Cardiac muscle cell (in vitro differentiated cells and primary cell): ENCODE measurements at regions not wholly inside any gene's neighbourhood (a gene's known extent, or its start where the extent isn't known, plus 50 kb on each side); places are given as distances from the start of the nearest gene placed in this dataset.

Experiments used
- DNase-seq, 2 donors: peaks; one replicate each; pipeline versions ENCODE4 v3.0.0 to v3.0.0-alpha.2; 2010 to 2017; ENCODE audit warnings: low read depth in 1 of 2, low spot score in 1 of 2
- H3K27ac ChIP-seq: fragments of 200-600 bp; sonication (generic); 2 replicates; pipeline ENCODE4 v1.5.1; 2016
- H3K27me3 ChIP-seq: fragments of 200-600 bp; sonication (generic); 2 replicates; pipeline ENCODE4 v1.6.0; 2016; ENCODE audit warnings: control low read depth
- H3K36me3 ChIP-seq: fragments of 200-600 bp; sonication (generic); 2 replicates; pipeline ENCODE4 v1.5.1; 2016; ENCODE audit warnings: control low read depth
- H3K4me1 ChIP-seq: fragments of 200-600 bp; sonication (generic); 2 replicates; pipeline ENCODE4 v1.8.1; 2017; ENCODE audit warnings: low read depth, mild to moderate bottlenecking, mixed run types
- H3K4me3 ChIP-seq: fragments of 200-600 bp; sonication (generic); 2 replicates; pipeline ENCODE4 v1.5.1; 2016; ENCODE audit warnings: mild to moderate bottlenecking
- H3K9me3 ChIP-seq: fragments of 200-600 bp; sonication (generic); 2 replicates; pipeline ENCODE4 v1.5.1; 2017; ENCODE audit warnings: low read depth, mild to moderate bottlenecking, control low read depth
- CTCF ChIP-seq: IDR thresholded peaks from 2 replicates; pipeline ENCODE4 v1.5.1; 2012; ENCODE audit warnings: low read depth, mild to moderate bottlenecking, low read length

GRCh38 chr10:118457824-118458428, 115.8 kb upstream of the FAM204A start:
- TF ChIP-seq CTCF: no peak
- Histone ChIP-seq H3K27ac (no peak overlapping the region), H3K36me3 (no peaks in the 10 kb centered on the region), H3K9me3 (no peaks in the 10 kb centered on the region), H3K4me3 (no peak overlapping the region), H3K27me3 (peaks cover 20% of the 10 kb centered on the region), H3K4me1 (no peaks in the 10 kb centered on the region)
- DNase-seq: no peak

GRCh38 chr10:118455181-118455695, 113.1 kb upstream of the FAM204A start:
- no peaks in the 10 kb centered on the region for H3K9me3 ChIP-seq
- no peak overlapping the region for H3K27ac ChIP-seq
- no peak for TF ChIP-seq CTCF
- H3K4me3 ChIP-seq: no peak overlapping the region
- H3K4me1 ChIP-seq: no peaks in the 10 kb centered on the region
- no peaks in the 10 kb centered on the region for H3K36me3 ChIP-seq
- DNase-seq: no peak
- H3K27me3 ChIP-seq: peaks cover 6% of the 10 kb centered on the region

GRCh38 chr10:118454211-118454610, 112.1 kb upstream of the FAM204A start:
- Histone ChIP-seq H3K27me3 (peaks cover 11% of the 10 kb centered on the region), H3K36me3 (no peaks in the 10 kb centered on the region), H3K4me1 (no peaks in the 10 kb centered on the region), H3K9me3 (no peaks in the 10 kb centered on the region), H3K27ac (no peak overlapping the region), H3K4me3 (no peak overlapping the region)
- DNase-seq: no peak
- no peak for TF ChIP-seq CTCF

GRCh38 chr10:118452098-118452497, 110.0 kb upstream of the FAM204A start:
- DNase-seq: no peak
- TF ChIP-seq CTCF: no peak
- H3K9me3 ChIP-seq: no peaks in the 10 kb centered on the region

GRCh38 chr10:118449521-118449920, 107.4 kb upstream of the FAM204A start:
- no peak overlapping the region for H3K4me3 ChIP-seq
- H3K36me3 ChIP-seq: no peaks in the 10 kb centered on the region
- H3K27me3 ChIP-seq: peaks cover 25% of the 10 kb centered on the region
- no peaks in the 10 kb centered on the region for H3K4me1 ChIP-seq
- no peak overlapping the region for H3K27ac ChIP-seq
- H3K9me3 ChIP-seq: no peaks in the 10 kb centered on the region
- TF ChIP-seq CTCF: no peak
- DNase-seq: no peak

More at GRCh38 chr10:118452098-118452497, 110.0 kb upstream of the FAM204A start:
- Histone ChIP-seq H3K4me1 (no peaks in the 10 kb centered on the region), H3K27me3 (peaks cover 18% of the 10 kb centered on the region), H3K4me3 (no peak overlapping the region), H3K36me3 (no peaks in the 10 kb centered on the region), H3K27ac (no peak overlapping the region)
